ENCODE measurements at regions not wholly inside any gene's neighbourhood (a gene's known extent, or its start where the extent isn't known, plus 50 kb on each side); places are given as distances from the start of the nearest gene placed in this dataset.

- TF ChIP-seq CTCF (conservative IDR thresholded peaks at IDR 0.05; ENCODE audit: low read depth, low read length): no peak
- no peak for TF ChIP-seq EZH2 (IDR thresholded peaks at IDR 0.05; ENCODE audit: borderline replicate concordance, low read depth, low read length, poor library complexity, severe bottlenecking)
Observed at GRCh38 chr5:106399391-106399790, 1271.3 kb downstream of the EFNA5 start.

Data from A673 (cell line).